HepG2 (cell line): ENCODE measurements at regions not wholly inside any gene's neighbourhood (a gene's known extent, or its start where the extent isn't known, plus 50 kb on each side); places are given as distances from the start of the nearest gene placed in this dataset.

ENCODE experiments used
- BRD4 ChIP-seq: sonication (generic); formaldehyde crosslinking; IDR thresholded peaks from 2 replicates; pipeline ENCODE4 v1.4.0; 2020; ENCODE audit warnings: missing genetic modification reagents
- DDIT3 ChIP-seq: sonication (generic); formaldehyde crosslinking; IDR thresholded peaks from 2 replicates; pipeline ENCODE4 v1.4.0; 2020; ENCODE audit warnings: mild to moderate bottlenecking, missing genetic modification reagents
- ETS1 ChIP-seq: sonication (generic); formaldehyde crosslinking; IDR thresholded peaks from 2 replicates; pipeline ENCODE4 v1.4.0; 2020; ENCODE audit warnings: missing genetic modification reagents
- FOSL2 ChIP-seq: sonication (generic); formaldehyde crosslinking; IDR thresholded peaks from 2 replicates; pipeline ENCODE4 v1.4.0; 2020; ENCODE audit warnings: missing genetic modification reagents
- GTF2F1 ChIP-seq: fragments of 150-350 bp; IDR thresholded peaks from 2 replicates; pipeline ENCODE4 v1.6.1; 2014; ENCODE audit warnings: low read length
- IRF2 ChIP-seq: IDR thresholded peaks from 2 replicates; pipeline ENCODE4 v1.6.1; 2018; ENCODE audit warnings: missing genetic modification reagents, missing compliant biosample characterization
- KLF9 ChIP-seq: IDR thresholded peaks from 2 replicates; pipeline ENCODE4 v1.6.1; 2016; ENCODE audit warnings: low read depth
- PHF8 ChIP-seq: sonication (generic); formaldehyde crosslinking; IDR thresholded peaks from 2 replicates; pipeline ENCODE4 v1.5.0; 2020; ENCODE audit warnings: missing genetic modification reagents
- SIN3A ChIP-seq: IDR thresholded peaks from 2 replicates; pipeline ENCODE4 v1.6.1; 2011; ENCODE audit warnings: low read depth, mild to moderate bottlenecking, control low read depth, low read length, borderline replicate concordance
- SKI ChIP-seq: fragments of 450-650 bp; IDR thresholded peaks from one replicate; pipeline ENCODE4 v1.6.1; 2018; ENCODE audit warnings: mild to moderate bottlenecking; ENCODE audit not compliant: partially characterized antibody
- TBX2 ChIP-seq: sonication (generic); formaldehyde crosslinking; IDR thresholded peaks from 2 replicates; pipeline ENCODE4 v1.5.0; 2020; ENCODE audit warnings: missing genetic modification reagents, mild to moderate bottlenecking, borderline replicate concordance
- TP53 ChIP-seq: sonication (generic); formaldehyde crosslinking; conservative IDR thresholded peaks from 2 replicates; pipeline ENCODE4 v1.4.0; 2020; ENCODE audit warnings: missing genetic modification reagents
- YEATS2 ChIP-seq: sonication (generic); formaldehyde crosslinking; IDR thresholded peaks from 2 replicates; pipeline ENCODE4 v1.4.0; 2020; ENCODE audit warnings: missing genetic modification reagents, borderline replicate concordance
- ZNF30 ChIP-seq: sonication (generic); formaldehyde crosslinking; IDR thresholded peaks from 2 replicates; pipeline ENCODE4 v1.5.0; 2020; ENCODE audit warnings: mild to moderate bottlenecking, missing genetic modification reagents
- ZNF367 ChIP-seq: sonication (generic); formaldehyde crosslinking; IDR thresholded peaks from 2 replicates; pipeline ENCODE4 v1.4.0; 2020; ENCODE audit warnings: missing genetic modification reagents, borderline replicate concordance
- ZNF501 ChIP-seq: sonication (generic); formaldehyde crosslinking; IDR thresholded peaks from 2 replicates; pipeline ENCODE4 v1.5.1; 2020; ENCODE audit warnings: mild to moderate bottlenecking, moderate library complexity, missing genetic modification reagents
- ZNF557 ChIP-seq: sonication (generic); formaldehyde crosslinking; IDR thresholded peaks from 2 replicates; pipeline ENCODE4 v1.4.0; 2020; ENCODE audit warnings: missing genetic modification reagents
- ZNF564 ChIP-seq: sonication (generic); formaldehyde crosslinking; IDR thresholded peaks from 2 replicates; pipeline ENCODE4 v1.8.1; 2023; ENCODE audit warnings: mild to moderate bottlenecking, missing genetic modification reagents
- ZNF740 ChIP-seq: sonication (generic); formaldehyde crosslinking; IDR thresholded peaks from 2 replicates; pipeline ENCODE4 v1.4.0; 2020; ENCODE audit warnings: missing genetic modification reagents
- TF ChIP-seq, protein P1 (sequence below): sonication (generic); formaldehyde crosslinking; IDR thresholded peaks from 2 replicates; pipeline ENCODE4 v1.5.0; 2020; ENCODE audit warnings: missing genetic modification reagents
- TF ChIP-seq, protein P2 (sequence below), 2 experiments: sonication (generic) in 1 of 2; formaldehyde crosslinking in 1 of 2; IDR thresholded peaks; 2 replicates each; pipeline versions ENCODE4 v1.5.1 to v1.6.1; 2011 to 2020; ENCODE audit warnings: borderline replicate concordance in 1 of 2, low read depth in 1 of 2, low read length in 1 of 2, mild to moderate bottlenecking in 1 of 2, missing genetic modification reagents in 1 of 2, moderate library complexity in 1 of 2
- TF ChIP-seq, protein P3 (sequence below): sonication (generic); formaldehyde crosslinking; IDR thresholded peaks from 2 replicates; pipeline ENCODE4 v1.4.0; 2020; ENCODE audit warnings: missing genetic modification reagents
- TF ChIP-seq, protein P4 (sequence below): sonication (generic); formaldehyde crosslinking; IDR thresholded peaks from 2 replicates; pipeline ENCODE4 v1.4.0; 2020; ENCODE audit warnings: missing genetic modification reagents

DNA sequence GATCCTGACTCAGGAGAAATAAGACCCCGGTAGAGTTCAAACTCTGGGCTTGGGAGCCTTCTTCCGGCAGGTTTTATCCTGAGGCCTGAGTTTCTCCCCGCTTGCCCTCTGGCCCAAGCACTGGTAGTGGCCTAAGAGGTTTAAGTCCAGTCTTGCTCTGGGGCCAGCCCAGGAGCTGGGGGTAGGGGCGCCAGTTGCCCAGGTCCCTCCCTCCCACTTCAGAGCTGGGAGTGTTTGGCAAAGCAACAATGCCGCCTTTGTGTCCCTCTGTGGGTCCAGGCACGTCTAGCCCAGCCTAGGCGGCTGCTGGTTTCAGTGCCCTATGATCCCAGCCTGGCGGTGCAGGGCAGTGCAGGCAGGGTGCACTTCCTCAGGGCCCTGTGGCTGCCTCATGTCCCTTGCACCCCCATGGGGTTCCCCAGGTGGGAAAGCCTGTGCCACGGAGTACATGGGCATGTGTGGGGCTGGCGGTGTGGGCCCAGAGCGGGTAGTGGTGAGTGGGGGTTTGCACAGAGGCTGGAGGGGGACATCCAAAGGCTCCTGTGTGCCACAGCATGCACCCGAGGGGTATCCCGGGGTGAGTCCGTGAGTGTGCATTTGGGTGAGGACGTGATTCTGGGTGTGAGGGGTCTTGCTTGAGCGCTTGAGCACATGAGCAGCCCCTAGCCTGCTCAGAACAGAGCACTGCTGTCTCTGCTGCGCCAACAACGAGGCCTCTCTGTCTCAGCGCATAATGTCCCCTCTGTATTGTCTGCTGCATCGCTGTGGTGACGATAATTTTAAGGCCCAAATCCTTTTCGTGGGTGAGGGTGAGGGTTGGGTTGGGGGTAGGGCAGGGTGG lies 61.7 kb upstream of the PSD2 start (continued):
- no peak for TF ChIP-seq ETS1
- peak; percentile 97 for TF ChIP-seq ZNF501 (CRISPR knock-in tag)
- TF ChIP-seq IRF2 = peak; percentile 84
- peak; percentile 93 for TF ChIP-seq ZNF740 (CRISPR knock-in tag)
- TF ChIP-seq, protein P1, sequence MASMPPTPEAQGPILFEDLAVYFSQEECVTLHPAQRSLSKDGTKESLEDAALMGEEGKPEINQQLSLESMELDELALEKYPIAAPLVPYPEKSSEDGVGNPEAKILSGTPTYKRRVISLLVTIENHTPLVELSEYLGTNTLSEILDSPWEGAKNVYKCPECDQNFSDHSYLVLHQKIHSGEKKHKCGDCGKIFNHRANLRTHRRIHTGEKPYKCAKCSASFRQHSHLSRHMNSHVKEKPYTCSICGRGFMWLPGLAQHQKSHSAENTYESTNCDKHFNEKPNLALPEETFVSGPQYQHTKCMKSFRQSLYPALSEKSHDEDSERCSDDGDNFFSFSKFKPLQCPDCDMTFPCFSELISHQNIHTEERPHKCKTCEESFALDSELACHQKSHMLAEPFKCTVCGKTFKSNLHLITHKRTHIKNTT = no peak
- TF ChIP-seq, protein P2, sequence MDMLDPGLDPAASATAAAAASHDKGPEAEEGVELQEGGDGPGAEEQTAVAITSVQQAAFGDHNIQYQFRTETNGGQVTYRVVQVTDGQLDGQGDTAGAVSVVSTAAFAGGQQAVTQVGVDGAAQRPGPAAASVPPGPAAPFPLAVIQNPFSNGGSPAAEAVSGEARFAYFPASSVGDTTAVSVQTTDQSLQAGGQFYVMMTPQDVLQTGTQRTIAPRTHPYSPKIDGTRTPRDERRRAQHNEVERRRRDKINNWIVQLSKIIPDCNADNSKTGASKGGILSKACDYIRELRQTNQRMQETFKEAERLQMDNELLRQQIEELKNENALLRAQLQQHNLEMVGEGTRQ (IDR thresholded peaks at IDR 0.05; ENCODE audit: low read depth, low read length) = no peak
- TF ChIP-seq, protein P2 (CRISPR knock-in tag; IDR thresholded peaks at IDR 0.05; ENCODE audit: borderline replicate concordance) = no peak
- TF ChIP-seq, protein P3, sequence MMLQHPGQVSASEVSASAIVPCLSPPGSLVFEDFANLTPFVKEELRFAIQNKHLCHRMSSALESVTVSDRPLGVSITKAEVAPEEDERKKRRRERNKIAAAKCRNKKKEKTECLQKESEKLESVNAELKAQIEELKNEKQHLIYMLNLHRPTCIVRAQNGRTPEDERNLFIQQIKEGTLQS = peak; percentile 69
- peak; percentile 50; the same call in 1 of the 2 replicates for TF ChIP-seq GTF2F1
- 0 out of 2 replicates have a peak, but pooled peaks have one; percentile 54 for TF ChIP-seq BRD4 (CRISPR knock-in tag)
- peak; percentile 92 for TF ChIP-seq TBX2
- TF ChIP-seq TP53 = no peak; the same call in 1 of the 2 replicates
- 0 out of 2 replicates have a peak, but pooled peaks have one; percentile 50 for TF ChIP-seq FOSL2 (CRISPR knock-in tag)
- TF ChIP-seq DDIT3 (CRISPR knock-in tag) = no peak
- TF ChIP-seq, protein P4, sequence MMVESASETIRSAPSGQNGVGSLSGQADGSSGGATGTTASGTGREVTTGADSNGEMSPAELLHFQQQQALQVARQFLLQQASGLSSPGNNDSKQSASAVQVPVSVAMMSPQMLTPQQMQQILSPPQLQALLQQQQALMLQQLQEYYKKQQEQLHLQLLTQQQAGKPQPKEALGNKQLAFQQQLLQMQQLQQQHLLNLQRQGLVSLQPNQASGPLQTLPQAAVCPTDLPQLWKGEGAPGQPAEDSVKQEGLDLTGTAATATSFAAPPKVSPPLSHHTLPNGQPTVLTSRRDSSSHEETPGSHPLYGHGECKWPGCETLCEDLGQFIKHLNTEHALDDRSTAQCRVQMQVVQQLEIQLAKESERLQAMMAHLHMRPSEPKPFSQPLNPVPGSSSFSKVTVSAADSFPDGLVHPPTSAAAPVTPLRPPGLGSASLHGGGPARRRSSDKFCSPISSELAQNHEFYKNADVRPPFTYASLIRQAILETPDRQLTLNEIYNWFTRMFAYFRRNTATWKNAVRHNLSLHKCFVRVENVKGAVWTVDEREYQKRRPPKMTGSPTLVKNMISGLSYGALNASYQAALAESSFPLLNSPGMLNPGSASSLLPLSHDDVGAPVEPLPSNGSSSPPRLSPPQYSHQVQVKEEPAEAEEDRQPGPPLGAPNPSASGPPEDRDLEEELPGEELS (CRISPR knock-in tag) = peak; percentile 80
- TF ChIP-seq KLF9 (CRISPR knock-in tag) = no peak
- TF ChIP-seq SKI = peak; percentile 94
- TF ChIP-seq SIN3A = peak; percentile 50; the same call in 1 of the 2 replicates
- TF ChIP-seq ZNF557 (CRISPR knock-in tag) = no peak
- TF ChIP-seq PHF8 (CRISPR knock-in tag) = peak; percentile 73
- TF ChIP-seq ZNF564 = no peak
- TF ChIP-seq ZNF30 (CRISPR knock-in tag) = no peak
- no peak for TF ChIP-seq YEATS2 (CRISPR knock-in tag)
- TF ChIP-seq ZNF367 = no peak
